AG09319 (cell line): ENCODE measurements at regions not wholly inside any gene's neighbourhood (a gene's known extent, or its start where the extent isn't known, plus 50 kb on each side); places are given as distances from the start of the nearest gene placed in this dataset.
"Not testable (repeated sequence)": the region's sequence is repeated elsewhere in the genome, so short reads cannot be mapped to it uniquely, and the experiment has no call there.

Source experiments
- DNase-seq: peaks from one replicate; pipeline ENCODE4 v3.0.0-alpha.2; 2010; ENCODE audit warnings: low read depth; ENCODE audit errors: extremely low read depth
- CTCF ChIP-seq: IDR thresholded peaks from 2 replicates; pipeline ENCODE4 v1.5.1; 2011; ENCODE audit warnings: low read depth, mild to moderate bottlenecking, inconsistent platforms, low read length, moderate library complexity

- DNase-seq = no peak
- no peak for TF ChIP-seq CTCF
Measured at GRCh38 chr7:122248472-122248871, 56.1 kb downstream of the FEZF1 start.

GRCh38 chr7:122238729-122239128 is 65.8 kb downstream of the FEZF1 start:
- DNase-seq = not testable (repeated sequence)

- not testable (repeated sequence) for DNase-seq
Measured at GRCh38 chr7:122238297-122238696, 66.3 kb downstream of the FEZF1 start.

- no peak for DNase-seq
- no peak for TF ChIP-seq CTCF
Measured at GRCh38 chr7:122225874-122226273, 78.7 kb downstream of the FEZF1 start.

GRCh38 chr7:122219253-122219865 is 75.3 kb upstream of the AASS start:
- no peak for DNase-seq
- peak; percentile 67 for TF ChIP-seq CTCF

GRCh38 chr7:122217125-122217524 is 73.1 kb upstream of the AASS start:
- DNase-seq = no peak

GRCh38 chr7:122212754-122213153 is 68.7 kb upstream of the AASS start:
- TF ChIP-seq CTCF = no peak
- no peak for DNase-seq

More at GRCh38 chr7:122217125-122217524, 73.1 kb upstream of the AASS start:
- TF ChIP-seq CTCF = no peak

GRCh38 chr7:122211362-122211761 is 67.3 kb upstream of the AASS start:
- TF ChIP-seq CTCF = no peak
- no peak for DNase-seq
